Gastrocnemius medialis (tissue), 4 donors: ENCODE measurements at regions not wholly inside any gene's neighbourhood (a gene's known extent, or its start where the extent isn't known, plus 50 kb on each side); places are given as distances from the start of the nearest gene placed in this dataset.

Source experiments
- CTCF ChIP-seq, 5 experiments: fragments of 450-650 bp in 3 of 5; fragments of 200-600 bp in 2 of 5; sonication (generic) in 2 of 5; IDR thresholded peaks in 4 of 5; conservative IDR thresholded peaks in 1 of 5; 1 replicate in 4 of 5; 2 replicates in 1 of 5; pipeline ENCODE4 v1.5.1; 2016 to 2019; ENCODE audit warnings: antibody characterized with exemption in 5 of 5, mild to moderate bottlenecking in 3 of 5, moderate library complexity in 3 of 5
- POLR2A ChIP-seq, 2 donors: fragments of 450-650 bp; IDR thresholded peaks; one replicate each; pipeline ENCODE4 v1.6.1; 2017; ENCODE audit warnings: antibody characterized with exemption in 2 of 2, mild to moderate bottlenecking in 2 of 2, moderate library complexity in 2 of 2

- TF ChIP-seq CTCF (IDR thresholded peaks at IDR 0.05 in 4 of 5, conservative IDR thresholded peaks at IDR 0.05 in 1 of 5) (no peak), POLR2A (IDR thresholded peaks at IDR 0.05) (no peak)
Measured at GRCh38 chr10:33485276-33485675, 150.8 kb upstream of the NRP1 start.
